Memory B cell (primary cell): ENCODE measurements at regions not wholly inside any gene's neighbourhood (a gene's known extent, or its start where the extent isn't known, plus 50 kb on each side); places are given as distances from the start of the nearest gene placed in this dataset.

Experiments used
- ATAC-seq: fragments of 150-1000 bp; cut with Tn5 transposase; 2 replicates; pipeline ENCODE4 v1.10.0; 2021; ENCODE audit warnings: low read depth, mild to moderate bottlenecking, moderate library complexity
- DNase-seq, 2 donors: peaks; one replicate each; pipeline ENCODE4 v3.0.0; 2022; ENCODE audit warnings: low spot score in 2 of 2
- H3K27ac Mint-ChIP-seq: one replicate; pipeline ENCODE4 v1.8.0; 2022; ENCODE audit warnings: mild to moderate bottlenecking, moderate library complexity, mixed read lengths
- H3K27me3 Mint-ChIP-seq: one replicate; pipeline ENCODE4 v1.8.0; 2022; ENCODE audit warnings: mixed read lengths
- H3K36me3 Mint-ChIP-seq: one replicate; pipeline ENCODE4 v1.8.0; 2022; ENCODE audit warnings: mild to moderate bottlenecking, mixed read lengths
- H3K4me1 Mint-ChIP-seq: one replicate; pipeline ENCODE4 v1.8.0; 2022; ENCODE audit warnings: mixed read lengths
- H3K4me3 Mint-ChIP-seq: one replicate; pipeline ENCODE4 v1.8.0; 2022; ENCODE audit warnings: mild to moderate bottlenecking, moderate library complexity, mixed read lengths
- H3K9me3 Mint-ChIP-seq: one replicate; pipeline ENCODE4 v1.8.0; 2022; ENCODE audit warnings: mixed read lengths

DNA sequence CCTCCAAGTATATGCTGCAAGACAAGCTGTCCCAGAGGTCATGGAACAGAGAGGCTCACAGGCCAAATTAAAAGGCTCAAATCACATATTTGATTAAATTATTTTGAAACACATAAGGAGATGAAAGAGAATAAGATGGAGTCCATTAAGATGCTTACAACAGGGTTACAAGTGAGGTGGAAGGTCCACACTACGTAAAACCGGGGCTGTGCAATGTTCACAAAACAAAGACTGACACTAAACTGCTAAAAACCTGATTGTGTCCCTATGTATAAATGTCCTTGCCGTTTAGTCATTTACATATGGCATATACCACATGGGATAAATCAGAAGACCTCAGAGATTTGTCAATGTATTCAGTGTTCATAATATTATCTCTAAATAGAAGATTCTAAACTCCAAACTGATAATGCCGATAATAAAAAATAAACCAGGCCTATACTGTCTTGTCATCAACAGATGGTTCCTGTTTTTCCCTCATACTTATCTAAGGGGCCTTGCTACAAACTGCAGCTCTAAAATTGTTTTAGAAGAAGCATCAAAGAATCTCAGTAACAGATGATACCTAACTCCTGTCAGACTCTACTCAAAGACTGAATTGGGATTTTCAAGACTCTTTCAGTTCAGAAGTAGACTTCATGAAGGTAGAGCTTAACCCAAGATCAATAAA lies 51.8 kb upstream of the RIPOR2 start:
- Mint-ChIP-seq H3K4me3 (no peak overlapping the region), H3K4me1 (peaks cover 54% of the 10 kb centered on the region)

DNA sequence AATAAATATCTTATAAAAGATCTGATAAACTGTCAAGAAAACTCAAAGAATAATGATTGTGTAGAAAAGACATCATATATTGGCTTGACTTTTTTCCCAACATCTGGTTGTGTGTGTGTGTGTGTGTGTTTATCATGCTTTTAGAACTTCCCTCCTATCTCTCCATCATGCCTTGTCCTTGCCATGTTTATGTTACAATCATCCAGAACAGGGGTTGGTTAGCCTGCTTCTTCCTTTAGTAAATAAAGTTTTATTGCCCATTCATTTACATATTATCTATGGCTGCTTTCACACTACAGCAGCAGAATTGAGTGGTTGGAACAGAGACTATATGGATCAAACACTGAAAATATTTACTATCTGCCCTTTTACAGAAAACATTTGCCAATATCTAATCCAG lies 52.8 kb upstream of the RIPOR2 start:
- Mint-ChIP-seq H3K4me1 (peaks cover 53% of the 10 kb centered on the region), H3K27ac (peak overlapping the region; percentile 70), H3K9me3 (no peaks in the 10 kb centered on the region), H3K27me3 (no peaks in the 10 kb centered on the region), H3K4me3 (no peak overlapping the region), H3K36me3 (peaks cover 8% of the 10 kb centered on the region)
- ATAC-seq (no peak), DNase-seq (no peak)

More for the DNA sequence above, 51.8 kb upstream of the RIPOR2 start:
- no peak for DNase-seq
- no peaks in the 10 kb centered on the region for H3K27me3 Mint-ChIP-seq
- no peak for ATAC-seq
- peak overlapping the region; percentile 70 for H3K27ac Mint-ChIP-seq
- no peaks in the 10 kb centered on the region for H3K9me3 Mint-ChIP-seq
- peaks cover 8% of the 10 kb centered on the region for H3K36me3 Mint-ChIP-seq

DNA sequence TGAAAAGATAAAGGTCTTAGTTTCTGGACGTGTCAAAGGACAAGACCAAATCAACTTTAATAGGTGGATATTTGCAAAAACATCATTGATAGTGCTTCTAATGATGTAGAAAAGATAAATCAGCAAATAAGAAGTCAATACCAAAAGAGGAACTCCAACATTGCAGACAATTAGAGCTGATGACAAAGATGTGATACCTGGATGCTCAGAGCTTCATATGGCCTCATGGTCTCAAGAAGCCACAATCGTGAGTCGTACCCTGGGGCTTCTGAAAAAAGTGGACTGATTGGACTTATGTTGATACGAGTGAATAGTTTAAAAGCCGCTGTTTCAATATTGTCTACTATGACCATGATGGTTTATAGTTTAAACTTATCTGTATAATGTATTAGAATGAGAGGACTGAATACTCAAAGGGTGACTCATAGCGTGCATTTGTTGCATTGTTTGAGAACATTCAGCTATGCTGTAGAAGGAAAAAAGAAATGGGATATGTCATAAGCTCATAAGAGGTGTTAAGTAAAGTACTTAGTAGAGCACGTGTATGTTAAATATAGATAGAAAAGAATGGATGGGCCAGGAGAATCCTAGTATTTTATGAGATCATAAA lies 54.6 kb upstream of the RIPOR2 start:
- ATAC-seq: peak; percentile 48
- Mint-ChIP-seq H3K36me3 (peaks cover 8% of the 10 kb centered on the region), H3K27me3 (no peaks in the 10 kb centered on the region), H3K9me3 (no peaks in the 10 kb centered on the region), H3K4me3 (peak overlapping the region; percentile 30), H3K4me1 (peaks cover 51% of the 10 kb centered on the region), H3K27ac (peak overlapping the region; percentile 81)
- no peak for DNase-seq

DNA sequence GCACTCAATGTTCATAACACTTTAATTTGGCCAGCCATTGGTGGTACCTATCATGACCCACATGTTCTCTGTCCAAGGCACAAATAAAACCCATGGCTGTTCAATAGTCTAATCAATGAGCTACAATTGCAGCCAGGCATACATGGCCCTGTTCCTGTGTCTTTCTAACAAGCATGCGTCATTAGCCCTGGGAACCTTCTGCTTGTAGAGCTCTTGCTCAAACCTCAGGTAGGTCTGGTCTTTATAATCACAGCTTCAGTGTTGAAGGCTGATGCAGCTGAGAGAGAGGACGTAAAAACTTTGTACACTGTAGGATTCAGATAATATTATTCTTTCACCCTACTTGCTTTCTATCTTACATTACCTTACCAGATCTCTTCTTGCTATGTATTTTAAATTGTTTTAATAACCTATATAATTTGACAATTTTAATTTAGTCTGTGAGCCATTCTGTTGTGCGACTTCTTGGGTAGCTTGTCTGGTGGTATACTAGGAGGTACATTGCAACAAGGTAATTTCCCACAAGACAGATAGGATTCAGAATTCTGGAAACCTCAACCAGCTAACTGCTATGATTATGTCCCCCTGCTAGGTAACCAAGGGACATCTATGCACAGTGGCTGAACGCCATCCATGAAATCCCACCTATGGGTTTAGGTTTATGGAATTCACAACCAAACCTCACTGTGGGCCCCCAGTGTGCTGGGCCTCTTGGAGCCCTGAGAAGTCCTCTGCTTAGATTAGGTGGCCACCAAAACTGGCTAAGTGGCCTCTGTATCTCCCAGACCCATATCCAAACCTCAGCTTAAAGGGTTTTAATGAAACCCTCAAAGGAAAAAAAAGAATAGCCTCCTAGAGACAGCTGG lies 55.4 kb upstream of the RIPOR2 start:
- Mint-ChIP-seq H3K27ac (peak overlapping the region; percentile 81), H3K4me3 (peak overlapping the region; percentile 50), H3K4me1 (peaks cover 48% of the 10 kb centered on the region), H3K27me3 (no peaks in the 10 kb centered on the region), H3K9me3 (no peaks in the 10 kb centered on the region), H3K36me3 (peaks cover 8% of the 10 kb centered on the region)
- ATAC-seq (no peak), DNase-seq (no peak)

DNA sequence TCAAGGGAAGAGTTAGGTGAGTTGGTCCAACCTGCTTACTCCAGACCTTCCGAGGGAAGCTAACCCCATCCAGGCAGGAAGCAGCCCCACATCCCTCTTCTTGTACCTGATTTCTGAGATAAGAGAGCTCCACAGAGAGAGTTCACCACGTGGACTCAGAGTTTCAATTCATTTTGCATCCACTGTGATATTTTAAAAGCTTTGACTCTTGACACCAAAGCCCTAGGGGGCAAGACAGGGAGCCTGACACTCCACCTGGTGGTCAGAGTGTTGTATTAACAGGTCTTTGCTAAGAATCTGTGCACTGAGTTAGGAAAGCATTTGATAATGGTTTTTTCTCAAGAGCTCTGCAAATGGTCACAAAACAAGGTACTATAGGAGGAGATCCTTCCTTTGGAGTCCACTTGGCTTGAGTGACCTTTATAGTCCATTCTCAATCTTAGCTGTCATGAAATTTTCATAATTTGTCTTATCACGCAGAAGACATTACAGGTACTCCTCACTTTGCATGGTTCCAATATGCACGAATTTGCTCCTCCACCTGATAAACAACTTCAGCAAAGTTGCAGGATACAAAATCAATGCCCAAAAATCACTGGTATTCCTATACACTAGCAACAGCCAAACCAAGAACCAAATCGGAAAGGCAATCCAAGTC lies 56.2 kb upstream of the RIPOR2 start:
- Mint-ChIP-seq H3K27me3 (no peaks in the 10 kb centered on the region), H3K36me3 (peaks cover 4% of the 10 kb centered on the region), H3K4me3 (peak overlapping the region; percentile 50), H3K4me1 (peaks cover 52% of the 10 kb centered on the region), H3K27ac (peak overlapping the region; percentile 81), H3K9me3 (no peaks in the 10 kb centered on the region)
- DNase-seq (peak; percentile 58 to 79), ATAC-seq (peak; percentile 86)

DNA sequence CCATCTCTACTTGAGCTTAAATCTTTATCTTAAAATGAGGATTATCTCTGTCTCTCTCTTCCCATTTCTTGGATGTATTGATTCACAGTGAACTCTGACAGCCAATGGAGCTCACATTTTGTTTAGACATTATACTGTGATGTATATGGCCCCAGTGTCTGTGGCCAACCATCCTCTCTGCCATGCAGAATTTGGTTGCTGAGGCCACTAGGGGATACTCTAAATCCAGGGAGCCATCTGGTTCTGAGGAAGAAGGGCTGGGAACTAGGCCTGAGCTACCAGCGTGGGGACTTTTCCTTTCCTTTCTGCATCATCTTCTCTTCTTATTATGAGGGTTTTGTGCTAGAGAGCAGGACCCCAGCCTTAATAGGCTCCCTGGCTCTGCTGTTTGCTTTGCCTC lies 59.1 kb upstream of the RIPOR2 start:
- ATAC-seq: no peak
- no peaks in the 10 kb centered on the region for H3K9me3 Mint-ChIP-seq
- H3K4me3 Mint-ChIP-seq: no peak overlapping the region
- peaks cover 64% of the 10 kb centered on the region for H3K4me1 Mint-ChIP-seq
- peaks cover 4% of the 10 kb centered on the region for H3K36me3 Mint-ChIP-seq
- no peak for DNase-seq
- no peaks in the 10 kb centered on the region for H3K27me3 Mint-ChIP-seq
- H3K27ac Mint-ChIP-seq: peak overlapping the region; percentile 58

DNA sequence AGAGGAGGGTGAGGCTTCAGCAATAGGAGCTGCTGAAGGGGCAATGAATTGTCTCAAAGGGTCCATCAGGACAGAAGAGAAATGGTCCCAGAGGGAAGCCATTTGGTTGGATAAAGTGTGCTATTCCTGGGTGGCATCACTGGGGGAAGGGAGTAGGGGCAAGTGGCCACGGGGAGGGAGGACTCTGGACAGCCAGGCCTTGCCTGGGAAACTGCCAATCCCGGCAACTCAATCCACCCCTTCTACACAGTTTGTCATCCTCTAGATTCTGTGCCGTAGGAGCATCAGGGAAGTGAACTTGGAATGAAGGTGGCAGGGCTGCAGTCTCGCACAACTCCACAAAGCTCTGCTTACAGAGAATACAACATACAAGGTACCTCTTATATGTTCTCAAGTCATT lies 59.5 kb upstream of the RIPOR2 start:
- Mint-ChIP-seq H3K27me3 (no peaks in the 10 kb centered on the region), H3K36me3 (peaks cover 4% of the 10 kb centered on the region), H3K27ac (peak overlapping the region; percentile 58), H3K9me3 (no peaks in the 10 kb centered on the region), H3K4me3 (no peak overlapping the region), H3K4me1 (peaks cover 65% of the 10 kb centered on the region)
- DNase-seq (no peak), ATAC-seq (no peak)

DNA sequence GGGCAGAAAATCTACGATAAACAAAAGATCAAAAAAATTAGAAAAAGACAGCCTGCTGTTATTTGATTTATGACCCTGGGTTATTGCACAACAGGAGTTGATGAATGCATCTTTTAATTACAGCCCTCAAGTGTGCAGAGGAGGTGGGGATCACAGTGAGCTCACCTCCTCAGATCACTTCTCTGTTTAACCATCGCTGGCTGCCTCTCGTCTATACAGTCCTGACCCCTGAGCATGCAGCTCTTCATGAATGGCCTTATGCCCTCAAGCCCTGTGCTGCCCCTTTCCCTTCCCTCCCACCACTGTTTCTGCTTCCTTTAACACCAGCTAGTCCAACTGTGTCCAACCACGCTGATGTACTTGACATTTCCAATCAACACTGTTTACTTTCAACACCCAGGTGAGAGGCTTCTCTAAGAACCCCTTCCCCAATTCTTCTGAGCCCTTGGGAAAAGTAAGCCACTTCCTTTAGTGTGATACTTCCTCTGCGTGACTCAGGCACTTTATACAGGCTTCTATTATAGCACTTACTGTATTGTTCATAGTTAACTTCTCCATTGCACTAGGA lies 60.6 kb upstream of the RIPOR2 start:
- ATAC-seq: peak; percentile 44
- Mint-ChIP-seq H3K4me1 (peaks cover 61% of the 10 kb centered on the region), H3K36me3 (peaks cover 4% of the 10 kb centered on the region), H3K27me3 (no peaks in the 10 kb centered on the region), H3K27ac (peak overlapping the region; percentile 86), H3K4me3 (peak overlapping the region; percentile 47), H3K9me3 (no peaks in the 10 kb centered on the region)
- DNase-seq: no peak

DNA sequence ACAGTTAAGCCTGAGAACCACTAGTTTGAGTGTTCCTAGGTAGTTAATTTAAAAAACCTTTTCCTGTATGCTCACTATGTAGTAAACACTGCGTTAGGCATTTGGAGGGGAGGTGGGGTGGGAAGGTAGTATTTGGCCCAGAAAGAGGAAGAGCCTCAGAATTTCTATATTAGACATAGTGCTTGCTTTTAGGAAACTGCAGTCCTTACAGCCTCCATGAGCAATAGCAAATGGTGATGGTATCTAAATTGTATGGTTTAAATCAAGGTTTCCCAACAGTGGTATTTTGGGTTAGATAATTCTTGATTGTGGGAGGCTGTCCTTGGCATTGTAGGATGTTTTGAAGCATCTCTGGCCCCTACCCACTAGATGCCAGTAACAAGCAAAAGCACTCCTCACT lies 61.5 kb upstream of the RIPOR2 start:
- Mint-ChIP-seq H3K36me3 (peaks cover 1% of the 10 kb centered on the region), H3K9me3 (no peaks in the 10 kb centered on the region), H3K27ac (peak overlapping the region; percentile 86), H3K4me1 (peaks cover 55% of the 10 kb centered on the region), H3K27me3 (no peaks in the 10 kb centered on the region), H3K4me3 (peak overlapping the region; percentile 27)
- no peak for DNase-seq
- peak; percentile 76 for ATAC-seq

DNA sequence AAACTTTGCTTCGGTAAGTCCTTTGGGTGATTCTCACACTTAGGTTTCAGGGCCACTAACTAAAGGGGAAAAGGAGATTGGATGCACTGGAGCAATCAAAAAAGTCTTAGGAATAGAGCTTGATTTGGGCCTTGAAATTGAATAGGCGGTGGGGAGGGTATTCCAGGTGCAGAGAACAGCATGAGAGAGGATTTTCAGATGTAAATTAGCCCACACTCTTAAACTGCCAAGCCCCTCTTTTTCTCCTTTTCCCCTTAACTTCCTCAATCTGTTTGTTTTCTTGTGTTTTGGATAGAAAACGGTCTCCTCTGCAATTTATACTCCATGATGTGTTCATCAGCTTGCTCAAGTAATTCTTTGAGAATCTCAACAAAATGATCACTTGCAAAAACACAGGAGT lies 62.1 kb upstream of the RIPOR2 start:
- Mint-ChIP-seq H3K27me3 (no peaks in the 10 kb centered on the region), H3K27ac (peak overlapping the region; percentile 86), H3K36me3 (no peaks in the 10 kb centered on the region), H3K4me1 (peaks cover 53% of the 10 kb centered on the region), H3K9me3 (no peaks in the 10 kb centered on the region), H3K4me3 (peak overlapping the region; percentile 41)
- ATAC-seq (no peak), DNase-seq (no peak)

DNA sequence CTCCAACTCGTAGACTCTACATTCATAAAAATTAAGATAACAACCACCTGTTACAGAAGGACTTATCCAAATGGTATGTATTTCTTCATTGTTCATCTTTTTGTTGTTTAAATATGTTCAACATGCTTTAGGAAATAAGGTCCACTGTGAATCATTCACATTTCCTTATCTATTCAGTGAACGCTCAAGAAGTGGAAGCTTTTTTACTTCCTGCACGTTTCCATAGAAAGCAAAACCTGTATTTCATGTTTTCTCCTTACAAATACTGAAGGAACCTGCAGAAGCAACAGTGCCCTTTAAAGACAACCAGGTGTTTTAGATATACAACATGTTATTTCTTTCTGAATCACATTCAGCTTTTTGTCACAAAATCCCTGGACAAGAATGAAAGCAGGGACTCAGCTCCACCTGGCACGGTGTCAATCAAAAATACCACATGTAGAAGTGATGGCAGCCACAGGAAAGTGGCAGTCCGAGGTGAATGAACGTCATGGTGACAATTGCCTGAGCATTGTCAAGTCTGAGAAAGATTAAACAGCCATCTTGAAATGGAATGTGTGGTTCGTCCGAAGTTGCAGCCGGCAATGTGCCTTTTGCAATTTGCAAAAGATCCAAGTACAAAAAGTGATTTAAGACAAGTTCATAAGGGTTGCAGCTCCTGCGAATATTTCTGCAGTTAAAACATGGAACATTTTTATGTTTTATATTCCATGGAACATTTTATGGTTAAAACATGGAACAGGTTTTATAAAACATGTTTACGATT lies 66.7 kb upstream of the RIPOR2 start:
- Mint-ChIP-seq H3K27ac (no peak overlapping the region), H3K4me3 (no peak overlapping the region), H3K9me3 (no peaks in the 10 kb centered on the region), H3K27me3 (no peaks in the 10 kb centered on the region), H3K36me3 (no peaks in the 10 kb centered on the region), H3K4me1 (peaks cover 55% of the 10 kb centered on the region)
- DNase-seq: no peak
- ATAC-seq: no peak

DNA sequence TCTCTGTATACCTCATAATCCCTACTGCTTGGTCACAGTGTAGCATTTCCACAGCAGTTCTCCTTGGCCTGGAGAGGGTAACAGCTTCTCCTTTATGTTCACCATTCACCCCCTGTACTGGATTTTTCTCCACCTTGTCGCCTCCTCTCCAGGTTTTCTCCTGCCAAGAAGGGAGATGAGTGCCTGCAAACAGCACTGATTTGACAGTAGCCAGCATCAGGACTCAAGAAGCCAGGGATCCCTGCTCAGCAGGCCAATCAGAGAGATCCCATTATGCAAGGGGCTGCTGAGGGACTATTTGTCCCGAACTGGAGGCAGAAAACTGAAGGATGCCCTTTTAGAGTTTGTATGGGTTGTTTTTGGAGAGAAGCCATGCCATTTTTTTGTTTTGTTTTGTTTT lies 68.6 kb upstream of the RIPOR2 start:
- no peaks in the 10 kb centered on the region for H3K36me3 Mint-ChIP-seq
- ATAC-seq (no peak), DNase-seq (no peak)
- H3K27ac Mint-ChIP-seq: peak overlapping the region; percentile 98
- H3K27me3 Mint-ChIP-seq: no peaks in the 10 kb centered on the region
- H3K4me1 Mint-ChIP-seq: peaks cover 48% of the 10 kb centered on the region
- H3K9me3 Mint-ChIP-seq: no peaks in the 10 kb centered on the region
- H3K4me3 Mint-ChIP-seq: no peak overlapping the region

DNA sequence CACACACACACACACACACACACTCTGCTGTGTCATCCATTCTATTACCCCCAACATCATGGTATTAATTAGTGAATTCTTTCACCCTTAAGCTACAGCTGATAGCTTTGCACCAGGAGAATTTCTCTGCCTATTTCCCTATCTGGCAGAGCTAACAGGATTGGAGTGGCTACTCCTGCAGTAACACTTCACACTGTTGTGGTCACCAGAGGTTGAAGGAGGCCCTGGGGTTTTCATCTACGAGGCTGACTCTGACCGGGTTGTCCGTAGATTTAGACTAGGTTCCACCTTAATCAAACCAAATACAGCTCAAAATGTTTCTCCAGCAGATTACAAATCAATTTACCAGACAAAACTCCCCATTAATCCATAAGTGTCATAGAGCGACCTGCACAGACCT lies 69.2 kb upstream of the RIPOR2 start:
- no peaks in the 10 kb centered on the region for H3K9me3 Mint-ChIP-seq
- ATAC-seq: no peak
- no peak for DNase-seq
- peak overlapping the region; percentile 98 for H3K27ac Mint-ChIP-seq
- H3K36me3 Mint-ChIP-seq: no peaks in the 10 kb centered on the region
- peaks cover 46% of the 10 kb centered on the region for H3K4me1 Mint-ChIP-seq
- no peak overlapping the region for H3K4me3 Mint-ChIP-seq
- no peaks in the 10 kb centered on the region for H3K27me3 Mint-ChIP-seq
